Loucy (cell line): ENCODE measurements at regions not wholly inside any gene's neighbourhood (a gene's known extent, or its start where the extent isn't known, plus 50 kb on each side); places are given as distances from the start of the nearest gene placed in this dataset.

Experiments
- EZH2phosphoT487 ChIP-seq: fragments of 200-600 bp; IDR thresholded peaks from 2 replicates; pipeline ENCODE4 v1.6.1; 2018; ENCODE audit warnings: antibody characterized with exemption, mild to moderate bottlenecking, moderate library complexity, borderline replicate concordance
- TF ChIP-seq, protein P1 (sequence below): fragments of 200-600 bp; sonication (generic); conservative IDR thresholded peaks from 2 replicates; pipeline ENCODE4 v1.5.1; 2014; ENCODE audit warnings: mild to moderate bottlenecking, antibody characterized with exemption, low read length

DNA sequence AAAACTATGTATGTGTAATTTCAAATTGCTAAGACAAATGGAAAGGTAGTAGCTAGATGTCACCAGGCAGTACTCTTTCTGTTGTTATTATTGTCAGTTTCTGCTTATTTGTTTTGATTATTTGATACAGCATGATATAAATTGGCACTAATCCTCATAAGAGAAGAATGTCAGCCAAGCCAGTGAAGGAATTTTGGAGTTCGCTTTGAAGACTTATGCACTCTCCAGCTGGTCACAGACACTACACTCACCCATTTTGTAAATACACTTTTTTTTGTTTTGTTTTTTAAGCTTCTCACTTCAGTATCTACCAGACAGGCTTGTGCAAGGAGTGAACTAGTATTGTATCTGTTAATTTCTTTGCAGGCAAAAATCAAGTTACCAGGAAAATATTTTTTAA lies 180.2 kb upstream of the TTC14 start:
- TF ChIP-seq, protein P1, sequence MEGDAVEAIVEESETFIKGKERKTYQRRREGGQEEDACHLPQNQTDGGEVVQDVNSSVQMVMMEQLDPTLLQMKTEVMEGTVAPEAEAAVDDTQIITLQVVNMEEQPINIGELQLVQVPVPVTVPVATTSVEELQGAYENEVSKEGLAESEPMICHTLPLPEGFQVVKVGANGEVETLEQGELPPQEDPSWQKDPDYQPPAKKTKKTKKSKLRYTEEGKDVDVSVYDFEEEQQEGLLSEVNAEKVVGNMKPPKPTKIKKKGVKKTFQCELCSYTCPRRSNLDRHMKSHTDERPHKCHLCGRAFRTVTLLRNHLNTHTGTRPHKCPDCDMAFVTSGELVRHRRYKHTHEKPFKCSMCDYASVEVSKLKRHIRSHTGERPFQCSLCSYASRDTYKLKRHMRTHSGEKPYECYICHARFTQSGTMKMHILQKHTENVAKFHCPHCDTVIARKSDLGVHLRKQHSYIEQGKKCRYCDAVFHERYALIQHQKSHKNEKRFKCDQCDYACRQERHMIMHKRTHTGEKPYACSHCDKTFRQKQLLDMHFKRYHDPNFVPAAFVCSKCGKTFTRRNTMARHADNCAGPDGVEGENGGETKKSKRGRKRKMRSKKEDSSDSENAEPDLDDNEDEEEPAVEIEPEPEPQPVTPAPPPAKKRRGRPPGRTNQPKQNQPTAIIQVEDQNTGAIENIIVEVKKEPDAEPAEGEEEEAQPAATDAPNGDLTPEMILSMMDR = no peak
- TF ChIP-seq EZH2phosphoT487 = no peak
